Endothelial cell of umbilical vein (primary cell): ENCODE measurements at regions not wholly inside any gene's neighbourhood (a gene's known extent, or its start where the extent isn't known, plus 50 kb on each side); places are given as distances from the start of the nearest gene placed in this dataset.

Experiments used
- BruUV-seq: library from RNA; stranded (reverse); fragments of 400-500 nt; replicated peaks from 2 replicates; lab custom pipeline; 2021; lab: Mats Ljungman, UMichigan
- CTCF ChIA-PET: fragments of 300-600, 350-600 bp; sonication (Branson Sonifier 250); formaldehyde crosslinking; loops from one replicate; lab custom pipeline; 2021; ENCODE audit warnings: antibody characterized with exemption, inconsistent platforms; lab: Charles Lee
- POLR2A ChIA-PET: fragments of 300-600, 350-600 bp; sonication (Branson Sonifier 250); formaldehyde crosslinking; loops from one replicate; lab custom pipeline; 2021; ENCODE audit warnings: antibody characterized with exemption, inconsistent platforms; lab: Charles Lee
- DNase-seq: peaks from one replicate; pipeline ENCODE4 v3.0.0-alpha.2; 2011; ENCODE audit warnings: low read depth, low spot score
- FAIRE-seq: peaks from 2 replicates; lab custom pipeline; 2011; peaks lifted over from hg19 to GRCh38; lab: Jason Lieb, UNC
- H2AFZ ChIP-seq: 2 replicates; pipeline ENCODE4 v1.6.0; 2012; ENCODE audit warnings: low read depth, low read length, control low read depth, inconsistent platforms
- H3K27ac ChIP-seq: 2 replicates; pipeline ENCODE4 v1.5.1; 2011; ENCODE audit warnings: low read depth, mild to moderate bottlenecking, control low read depth, low read length, moderate library complexity; ENCODE audit not compliant: insufficient read depth
- H3K27me3 ChIP-seq, 2 experiments: 2 replicates each; pipeline versions ENCODE4 v1.6.0 to v1.6.1; 2011; ENCODE audit warnings: low read length in 2 of 2, mixed read lengths in 1 of 2; ENCODE audit not compliant: control insufficient read depth in 2 of 2, insufficient read depth in 2 of 2
- H3K36me3 ChIP-seq, 2 experiments: 2 replicates in 1 of 2; 3 replicates in 1 of 2; pipeline ENCODE4 v1.5.1; 2011; ENCODE audit warnings: low read length in 2 of 2, mild to moderate bottlenecking in 1 of 2, moderate library complexity in 1 of 2; ENCODE audit not compliant: control insufficient read depth in 2 of 2, insufficient read depth in 2 of 2; ENCODE audit errors: extremely low read depth in 1 of 2
- H3K4me1 ChIP-seq: 3 replicates; pipeline ENCODE4 v1.5.1; 2011; ENCODE audit warnings: mild to moderate bottlenecking, low read length; ENCODE audit not compliant: control insufficient read depth, insufficient read depth; ENCODE audit errors: extremely low read depth
- H3K4me2 ChIP-seq: 2 replicates; pipeline ENCODE4 v1.6.1; 2011; ENCODE audit warnings: low read length, control low read depth, mixed read lengths; ENCODE audit not compliant: insufficient read depth
- H3K4me3 ChIP-seq, 3 experiments: fragments of 200-600 bp in 1 of 3; sonication (generic), shearing (Covaris generic) in 1 of 3; replicated peaks in 1 of 3; 2 replicates each; pipeline ENCODE4 v1.5.1; 2011 to 2016; ENCODE audit warnings: control low read depth in 3 of 3, low read length in 3 of 3, mild to moderate bottlenecking in 2 of 3, inconsistent platforms in 1 of 3, low read depth in 1 of 3, moderate library complexity in 1 of 3; ENCODE audit not compliant: insufficient read depth in 1 of 3
- H3K79me2 ChIP-seq: 2 replicates; pipeline ENCODE4 v1.6.0; 2012; ENCODE audit warnings: low read length, inconsistent platforms; ENCODE audit not compliant: control insufficient read depth, insufficient read depth
- H3K9ac ChIP-seq: replicated peaks from 2 replicates; pipeline ENCODE3; 2011; ENCODE audit warnings: low read length, control low read depth; ENCODE audit not compliant: insufficient read depth; ENCODE audit errors: extremely low read depth
- H3K9me1 ChIP-seq: replicated peaks from 3 replicates; pipeline ENCODE4 v1.6.0; 2011; ENCODE audit warnings: mild to moderate bottlenecking, low read length; ENCODE audit not compliant: control insufficient read depth, insufficient read depth; ENCODE audit errors: extremely low read depth
- H3K9me3 ChIP-seq: replicated peaks from 2 replicates; pipeline ENCODE4 v1.5.1; 2012; ENCODE audit warnings: low read length, inconsistent platforms; ENCODE audit not compliant: control insufficient read depth, insufficient read depth
- H4K20me1 ChIP-seq: replicated peaks from 2 replicates; pipeline ENCODE3; 2011; ENCODE audit warnings: mild to moderate bottlenecking, low read length; ENCODE audit not compliant: control insufficient read depth, insufficient read depth; ENCODE audit errors: extremely low read depth
- CTCF ChIP-seq, 2 donors: IDR thresholded peaks; 1 replicate in 1 of 2; 2 replicates in 1 of 2; pipeline ENCODE4 v1.5.1; 2011; ENCODE audit warnings: low read length in 2 of 2, mild to moderate bottlenecking in 2 of 2, moderate library complexity in 2 of 2, control low read depth in 1 of 2, inconsistent platforms in 1 of 2, low read depth in 1 of 2; ENCODE audit not compliant: insufficient read depth in 1 of 2; ENCODE audit errors: extremely low read depth in 1 of 2
- EZH2 ChIP-seq: IDR thresholded peaks from 2 replicates; pipeline ENCODE4 v1.6.1; 2012; ENCODE audit warnings: borderline replicate concordance, low read depth, mild to moderate bottlenecking, moderate library complexity, low read length, inconsistent platforms; ENCODE audit not compliant: severe bottlenecking
- FOS ChIP-seq: IDR thresholded peaks from 2 replicates; pipeline ENCODE4 v1.6.1; 2011; ENCODE audit warnings: mild to moderate bottlenecking, low read length, moderate library complexity, borderline replicate concordance; ENCODE audit not compliant: insufficient read depth
- GATA2 ChIP-seq: IDR thresholded peaks from 2 replicates; pipeline ENCODE4 v1.7.0; 2011; ENCODE audit warnings: low read depth, mild to moderate bottlenecking, moderate library complexity, mixed read lengths, low read length; ENCODE audit not compliant: insufficient read length, insufficient read depth
- JUN ChIP-seq: IDR thresholded peaks from 2 replicates; pipeline ENCODE4 v1.6.1; 2011; ENCODE audit warnings: borderline replicate concordance, low read depth; ENCODE audit not compliant: insufficient read length, insufficient read depth
- MAX ChIP-seq: IDR thresholded peaks from 2 replicates; pipeline ENCODE4 v1.6.1; 2011; ENCODE audit not compliant: insufficient read depth, insufficient read length
- MYC ChIP-seq: IDR thresholded peaks from one replicate; pipeline ENCODE4 v1.6.1; 2011; ENCODE audit warnings: mild to moderate bottlenecking, low read depth, low read length
- POLR2A ChIP-seq: IDR thresholded peaks from 2 replicates; pipeline ENCODE4 v1.6.1; 2012; ENCODE audit warnings: low read depth, mild to moderate bottlenecking, control low read depth, low read length
- POLR2AphosphoS5 ChIP-seq: IDR thresholded peaks from 2 replicates; pipeline ENCODE4 v1.6.1; 2012; ENCODE audit warnings: low read depth, mild to moderate bottlenecking, control low read depth, low read length, moderate library complexity; ENCODE audit not compliant: insufficient read depth
- dilution Hi-C: fragments of 300-500 bp; cut with MboI; formaldehyde crosslinking; loops from one replicate; pipeline ENCODE4 v1.15.0; 2019; ENCODE audit warnings: low sequenced_read_pairs; ENCODE audit not compliant: extremely low pct_ligation_motif_present
- intact Hi-C: fragments of 100-400 bp; cut with micrococcal nuclease; formaldehyde crosslinking; loops from one replicate; pipeline ENCODE4 v1.10.0; 2022

GRCh38 chr2:88252646-88253045, 82.5 kb downstream of the THNSL2 start:
- Histone ChIP-seq H3K4me2 (no peak overlapping the region), H3K9ac (no peak overlapping the region), H3K27ac (no peak overlapping the region), H4K20me1 (no peaks in the 10 kb centered on the region), H3K79me2 (no peaks in the 10 kb centered on the region), H3K9me1 (no peaks in the 10 kb centered on the region), H3K27me3 (no peaks in the 10 kb centered on the region), H3K4me3 (no peak overlapping the region), H3K9me3 (no peaks in the 10 kb centered on the region), H2AFZ (no peak overlapping the region), H3K4me1 (no peaks in the 10 kb centered on the region), H3K36me3 (no peaks in the 10 kb centered on the region)
- ChIA-PET POLR2A (no interaction called here), CTCF (no interaction called here)
- DNase-seq (no peak), FAIRE-seq (no peak)
- intact Hi-C loops = no loop called here
- TF ChIP-seq MYC = no peak
- no peak for TF ChIP-seq MAX
- no peak for TF ChIP-seq FOS
- TF ChIP-seq CTCF (IDR thresholded peaks at IDR 0.05; ENCODE audit: extremely low read depth in 1 of 2, insufficient read depth in 1 of 2, low read depth in 1 of 2, low read length in 2 of 2) = no peak
- TF ChIP-seq POLR2A = no peak
- TF ChIP-seq POLR2AphosphoS5 = no peak
- no peak for TF ChIP-seq JUN
- TF ChIP-seq EZH2 = no peak
- no peak for TF ChIP-seq GATA2
- BruUV-seq = no TSS peak
- dilution Hi-C loops = no loop called here
